ENCODE measurements at regions not wholly inside any gene's neighbourhood (a gene's known extent, or its start where the extent isn't known, plus 50 kb on each side); places are given as distances from the start of the nearest gene placed in this dataset.

- no peak for DNase-seq
Measured at GRCh38 chr1:59100708-59101374, 196.1 kb upstream of the FGGY start.

- DNase-seq, result no peak
Measured at GRCh38 chr1:59101518-59101917, 195.4 kb upstream of the FGGY start.

GRCh38 chr1:59103457-59103856 is 193.4 kb upstream of the FGGY start:
- DNase-seq, result no peak

- no peak for DNase-seq
Measured at GRCh38 chr1:59104191-59104760, 192.6 kb upstream of the FGGY start.

GRCh38 chr1:59105548-59106507 is 191.1 kb upstream of the FGGY start:
- no peak for DNase-seq

GRCh38 chr1:59107516-59107915 is 189.4 kb upstream of the FGGY start:
- DNase-seq, result no peak

- DNase-seq, result no peak
Measured at GRCh38 chr1:59107916-59108315, 189.0 kb upstream of the FGGY start.

- no peak for DNase-seq
Measured at GRCh38 chr1:59108481-59109317, 188.2 kb upstream of the FGGY start.

GRCh38 chr1:59110271-59110670 is 186.6 kb upstream of the FGGY start:
- no peak for DNase-seq

GRCh38 chr1:59113876-59114457 is 182.9 kb upstream of the FGGY start:
- DNase-seq, result no peak

- DNase-seq, result no peak
Measured at GRCh38 chr1:59115865-59116264, 181.0 kb upstream of the FGGY start.

GRCh38 chr1:59116920-59117542 is 179.9 kb upstream of the FGGY start:
- DNase-seq, result no peak

- DNase-seq, result no peak
Measured at GRCh38 chr1:59122527-59122926, 174.4 kb upstream of the FGGY start.

GRCh38 chr1:59123081-59123681 is 173.7 kb upstream of the FGGY start:
- no peak for DNase-seq

- no peak for DNase-seq
Measured at GRCh38 chr1:59124166-59124565, 172.7 kb upstream of the FGGY start.

GRCh38 chr1:59125154-59125553 is 171.7 kb upstream of the FGGY start:
- DNase-seq, result no peak

GRCh38 chr1:59125676-59126320 is 171.1 kb upstream of the FGGY start:
- DNase-seq, result no peak

- DNase-seq, result no peak
Measured at GRCh38 chr1:59126366-59126765, 170.5 kb upstream of the FGGY start.

GRCh38 chr1:59128239-59128736 is 168.6 kb upstream of the FGGY start:
- DNase-seq, result no peak

GRCh38 chr1:59128784-59129227 is 168.1 kb upstream of the FGGY start:
- DNase-seq, result no peak

GRCh38 chr1:59132295-59132694 is 164.6 kb upstream of the FGGY start:
- no peak for DNase-seq

Measured in GF-D8 (cell line).